ENCODE measurements at regions not wholly inside any gene's neighbourhood (a gene's known extent, or its start where the extent isn't known, plus 50 kb on each side); places are given as distances from the start of the nearest gene placed in this dataset.

- no peak for TF ChIP-seq CTCF (IDR thresholded peaks at IDR 0.05; ENCODE audit: control extremely low read depth, extremely low read depth)
- 90 to 92% methylated on average over 1 of the region's 1 CpG for WGBS, 2 donors
These were observed 482.0 kb downstream of the SNAPC1 start for GRCh38 chr14:62244221-62244620.

GRCh38 chr14:62247266-62247665, 485.0 kb downstream of the SNAPC1 start:
- Histone ChIP-seq H3K4me3 (no peak overlapping the region), H3K27me3 (ENCODE audit: control insufficient read depth in 3 of 3, insufficient read depth in 3 of 3, low read length in 2 of 3) (no peaks in the 10 kb centered on the region), H3K27ac (ENCODE audit: low read depth in 1 of 2, low read length in 1 of 2) (no peak overlapping the region), H3K36me3 (ENCODE audit: control insufficient read depth in 4 of 4, insufficient read depth in 4 of 4, low read length in 4 of 4) (no peaks in the 10 kb centered on the region), H3K9ac (ENCODE audit: insufficient read depth in 1 of 2, low read length in 2 of 2) (no peak overlapping the region), H3K9me3 (ENCODE audit: control insufficient read depth in 4 of 4, insufficient read depth in 3 of 4, low read length in 3 of 4) (peaks cover 0 to 6% (median 0%) of the 10 kb centered on the region in 4 donors), H3K4me1 (ENCODE audit: control insufficient read depth in 5 of 5, insufficient read depth in 5 of 5, low read length in 5 of 5) (peaks cover 0 to 11% (median 0%) of the 10 kb centered on the region in 5 donors)
- WGBS, 2 donors: 70 to 74% methylated on average over 4 of the region's 4 CpGs
- ATAC-seq (ENCODE audit: insufficient read depth, low FRiP score) (no peak), DNase-seq (peak in 2 of 3 donors; percentile 27 to 34)
- TF ChIP-seq CTCF (IDR thresholded peaks at IDR 0.05; ENCODE audit: control extremely low read depth, extremely low read depth): no peak

More at GRCh38 chr14:62244221-62244620, 482.0 kb downstream of the SNAPC1 start:
- no peak for DNase-seq
- H3K27me3 ChIP-seq (ENCODE audit: control insufficient read depth in 3 of 3, insufficient read depth in 3 of 3, low read length in 2 of 3): no peaks in the 10 kb centered on the region
- no peaks in the 10 kb centered on the region for H3K4me1 ChIP-seq (ENCODE audit: control insufficient read depth in 5 of 5, insufficient read depth in 5 of 5, low read length in 5 of 5)
- no peak overlapping the region for H3K27ac ChIP-seq (ENCODE audit: low read depth in 1 of 2, low read length in 1 of 2)
- H3K9ac ChIP-seq (ENCODE audit: insufficient read depth in 1 of 2, low read length in 2 of 2): no peak overlapping the region
- ATAC-seq (ENCODE audit: insufficient read depth, low FRiP score): no peak
- no peak overlapping the region for H3K4me3 ChIP-seq
- peaks cover 0 to 3% (median 0%) of the 10 kb centered on the region in 4 donors for H3K9me3 ChIP-seq (ENCODE audit: control insufficient read depth in 4 of 4, insufficient read depth in 3 of 4, low read length in 3 of 4)
- no peaks in the 10 kb centered on the region for H3K36me3 ChIP-seq (ENCODE audit: control insufficient read depth in 4 of 4, insufficient read depth in 4 of 4, low read length in 4 of 4)

- Histone ChIP-seq H3K27ac (ENCODE audit: low read depth in 1 of 2, low read length in 1 of 2) (no peak overlapping the region), H3K4me1 (ENCODE audit: control insufficient read depth in 5 of 5, insufficient read depth in 5 of 5, low read length in 5 of 5) (peaks cover 0 to 27% (median 0%) of the 10 kb centered on the region in 5 donors), H3K4me3 (no peak overlapping the region), H3K9me3 (ENCODE audit: control insufficient read depth in 4 of 4, insufficient read depth in 3 of 4, low read length in 3 of 4) (peaks cover 0 to 3% (median 0%) of the 10 kb centered on the region in 4 donors), H3K9ac (ENCODE audit: insufficient read depth in 1 of 2, low read length in 2 of 2) (no peak overlapping the region), H3K27me3 (ENCODE audit: control insufficient read depth in 3 of 3, insufficient read depth in 3 of 3, low read length in 2 of 3) (no peaks in the 10 kb centered on the region), H3K36me3 (ENCODE audit: control insufficient read depth in 4 of 4, insufficient read depth in 4 of 4, low read length in 4 of 4) (no peaks in the 10 kb centered on the region)
- no peak for TF ChIP-seq CTCF (IDR thresholded peaks at IDR 0.05; ENCODE audit: control extremely low read depth, extremely low read depth)
- 48 to 49% methylated on average over 4 of the region's 4 CpGs for WGBS, 2 donors
- ATAC-seq (ENCODE audit: insufficient read depth, low FRiP score): no peak
- peak in 2 of 3 donors; percentile 14 to 39 for DNase-seq
These were observed 489.0 kb downstream of the SNAPC1 start for GRCh38 chr14:62251237-62251636.

- peak in 2 of 3 donors; percentile 77 to 86 for DNase-seq
- Histone ChIP-seq H3K9ac (ENCODE audit: insufficient read depth in 1 of 2, low read length in 2 of 2) (no peak overlapping the region), H3K27me3 (ENCODE audit: control insufficient read depth in 3 of 3, insufficient read depth in 3 of 3, low read length in 2 of 3) (no peaks in the 10 kb centered on the region), H3K4me1 (ENCODE audit: control insufficient read depth in 5 of 5, insufficient read depth in 5 of 5, low read length in 5 of 5) (peaks cover 0 to 27% (median 0%) of the 10 kb centered on the region in 5 donors), H3K27ac (ENCODE audit: low read depth in 1 of 2, low read length in 1 of 2) (no peak overlapping the region), H3K36me3 (ENCODE audit: control insufficient read depth in 4 of 4, insufficient read depth in 4 of 4, low read length in 4 of 4) (no peaks in the 10 kb centered on the region), H3K4me3 (no peak overlapping the region), H3K9me3 (ENCODE audit: control insufficient read depth in 4 of 4, insufficient read depth in 3 of 4, low read length in 3 of 4) (peaks cover 0 to 6% (median 0%) of the 10 kb centered on the region in 4 donors)
- TF ChIP-seq CTCF (IDR thresholded peaks at IDR 0.05; ENCODE audit: control extremely low read depth, extremely low read depth): no peak
- ATAC-seq (ENCODE audit: insufficient read depth, low FRiP score): no peak
- WGBS, 2 donors: 64 to 73% methylated on average over 1 of the region's 1 CpG
These were observed 491.0 kb downstream of the SNAPC1 start for GRCh38 chr14:62253171-62253570.
